ENCODE measurements at regions not wholly inside any gene's neighbourhood (a gene's known extent, or its start where the extent isn't known, plus 50 kb on each side); places are given as distances from the start of the nearest gene placed in this dataset.

- no peaks in the 10 kb centered on the region for H3K36me3 ChIP-seq (ENCODE audit: control insufficient read depth in 4 of 4, insufficient read depth in 4 of 4, low read length in 4 of 4)
- H3K27ac ChIP-seq (ENCODE audit: low read depth in 1 of 2, low read length in 1 of 2): no peak overlapping the region
- peaks cover 0 to 13% (median 6%) of the 10 kb centered on the region in 5 donors for H3K4me1 ChIP-seq (ENCODE audit: control insufficient read depth in 5 of 5, insufficient read depth in 5 of 5, low read length in 5 of 5)
- DNase-seq (no peak), ATAC-seq (ENCODE audit: insufficient read depth, low FRiP score) (no peak)
- H3K4me3 ChIP-seq: no peak overlapping the region
- peaks cover 0 to 4% (median 0%) of the 10 kb centered on the region in 4 donors for H3K9me3 ChIP-seq (ENCODE audit: control insufficient read depth in 4 of 4, insufficient read depth in 3 of 4, low read length in 3 of 4)
- 73 to 80% methylated on average over 3 of the region's 3 CpGs for WGBS, 2 donors
- TF ChIP-seq, protein P1, sequence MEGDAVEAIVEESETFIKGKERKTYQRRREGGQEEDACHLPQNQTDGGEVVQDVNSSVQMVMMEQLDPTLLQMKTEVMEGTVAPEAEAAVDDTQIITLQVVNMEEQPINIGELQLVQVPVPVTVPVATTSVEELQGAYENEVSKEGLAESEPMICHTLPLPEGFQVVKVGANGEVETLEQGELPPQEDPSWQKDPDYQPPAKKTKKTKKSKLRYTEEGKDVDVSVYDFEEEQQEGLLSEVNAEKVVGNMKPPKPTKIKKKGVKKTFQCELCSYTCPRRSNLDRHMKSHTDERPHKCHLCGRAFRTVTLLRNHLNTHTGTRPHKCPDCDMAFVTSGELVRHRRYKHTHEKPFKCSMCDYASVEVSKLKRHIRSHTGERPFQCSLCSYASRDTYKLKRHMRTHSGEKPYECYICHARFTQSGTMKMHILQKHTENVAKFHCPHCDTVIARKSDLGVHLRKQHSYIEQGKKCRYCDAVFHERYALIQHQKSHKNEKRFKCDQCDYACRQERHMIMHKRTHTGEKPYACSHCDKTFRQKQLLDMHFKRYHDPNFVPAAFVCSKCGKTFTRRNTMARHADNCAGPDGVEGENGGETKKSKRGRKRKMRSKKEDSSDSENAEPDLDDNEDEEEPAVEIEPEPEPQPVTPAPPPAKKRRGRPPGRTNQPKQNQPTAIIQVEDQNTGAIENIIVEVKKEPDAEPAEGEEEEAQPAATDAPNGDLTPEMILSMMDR (IDR thresholded peaks at IDR 0.05; ENCODE audit: control extremely low read depth, extremely low read depth): no peak
- no peaks in the 10 kb centered on the region for H3K27me3 ChIP-seq (ENCODE audit: control insufficient read depth in 3 of 3, insufficient read depth in 3 of 3, low read length in 2 of 3)
- no peak overlapping the region for H3K9ac ChIP-seq (ENCODE audit: insufficient read depth in 1 of 2, low read length in 2 of 2)
Observed at GRCh38 chr18:24814521-24814920, 354.1 kb downstream of the HRH4 start.

- TF ChIP-seq, protein P1 (IDR thresholded peaks at IDR 0.05; ENCODE audit: control extremely low read depth, extremely low read depth): no peak
- ATAC-seq (ENCODE audit: insufficient read depth, low FRiP score): no peak
- Histone ChIP-seq H3K9me3 (ENCODE audit: control insufficient read depth in 4 of 4, insufficient read depth in 3 of 4, low read length in 3 of 4) (peaks cover 0 to 2% (median 0%) of the 10 kb centered on the region in 4 donors), H3K4me1 (ENCODE audit: control insufficient read depth in 5 of 5, insufficient read depth in 5 of 5, low read length in 5 of 5) (peaks cover 0 to 13% (median 5%) of the 10 kb centered on the region in 5 donors), H3K27me3 (ENCODE audit: control insufficient read depth in 3 of 3, insufficient read depth in 3 of 3, low read length in 2 of 3) (no peaks in the 10 kb centered on the region), H3K27ac (ENCODE audit: low read depth in 1 of 2, low read length in 1 of 2) (no peak overlapping the region), H3K36me3 (ENCODE audit: control insufficient read depth in 4 of 4, insufficient read depth in 4 of 4, low read length in 4 of 4) (no peaks in the 10 kb centered on the region), H3K4me3 (no peak overlapping the region), H3K9ac (ENCODE audit: insufficient read depth in 1 of 2, low read length in 2 of 2) (no peak overlapping the region)
- WGBS, 2 donors: 86 to 92% methylated on average over 3 of the region's 3 CpGs
- DNase-seq: no peak
Observed at GRCh38 chr18:24817150-24817549, 356.7 kb downstream of the HRH4 start.

- WGBS, 2 donors: 65 to 80% methylated on average over 9 of the region's 9 CpGs
Observed at GRCh38 chr18:24817587-24818371, 357.3 kb downstream of the HRH4 start.

More at GRCh38 chr18:24817587-24818371, 357.3 kb downstream of the HRH4 start:
- no peak for ATAC-seq (ENCODE audit: insufficient read depth, low FRiP score)
- TF ChIP-seq, protein P1 (IDR thresholded peaks at IDR 0.05; ENCODE audit: control extremely low read depth, extremely low read depth): no peak
- no peak overlapping the region for H3K27ac ChIP-seq (ENCODE audit: low read depth in 1 of 2, low read length in 1 of 2)
- H3K27me3 ChIP-seq (ENCODE audit: control insufficient read depth in 3 of 3, insufficient read depth in 3 of 3, low read length in 2 of 3): no peaks in the 10 kb centered on the region
- peaks cover 0 to 2% (median 0%) of the 10 kb centered on the region in 4 donors for H3K9me3 ChIP-seq (ENCODE audit: control insufficient read depth in 4 of 4, insufficient read depth in 3 of 4, low read length in 3 of 4)
- H3K36me3 ChIP-seq (ENCODE audit: control insufficient read depth in 4 of 4, insufficient read depth in 4 of 4, low read length in 4 of 4): no peaks in the 10 kb centered on the region
- H3K9ac ChIP-seq (ENCODE audit: insufficient read depth in 1 of 2, low read length in 2 of 2): no peak overlapping the region
- DNase-seq: no peak
- H3K4me3 ChIP-seq: no peak overlapping the region
- H3K4me1 ChIP-seq (ENCODE audit: control insufficient read depth in 5 of 5, insufficient read depth in 5 of 5, low read length in 5 of 5): peaks cover 0 to 13% (median 5%) of the 10 kb centered on the region in 5 donors
